K562 (cell line): ENCODE measurements at regions not wholly inside any gene's neighbourhood (a gene's known extent, or its start where the extent isn't known, plus 50 kb on each side); places are given as distances from the start of the nearest gene placed in this dataset.

ENCODE experiments used
- ARID3B ChIP-seq: fragments of 250-450 bp; sonication (Bioruptor Pico); IDR thresholded peaks from 2 replicates; pipeline ENCODE4 v1.4.0; 2020; ENCODE audit warnings: borderline replicate concordance
- PATZ1 ChIP-seq: fragments of 250-450 bp; sonication (Bioruptor Pico); IDR thresholded peaks from 2 replicates; pipeline ENCODE4 v1.5.0; 2020; ENCODE audit warnings: mild to moderate bottlenecking, borderline replicate concordance
- SP1 ChIP-seq: sonication (generic); formaldehyde crosslinking; IDR thresholded peaks from 2 replicates; pipeline ENCODE4 v1.8.1; 2022; ENCODE audit warnings: mild to moderate bottlenecking, missing genetic modification reagents

- TF ChIP-seq PATZ1 (CRISPR knock-in tag), result no peak
- no peak for TF ChIP-seq SP1
- no peak for TF ChIP-seq ARID3B (CRISPR knock-in tag)
These were observed 423.4 kb upstream of the FLRT2 start for GRCh38 chr14:85106506-85106905.
